ENCODE measurements at regions not wholly inside any gene's neighbourhood (a gene's known extent, or its start where the extent isn't known, plus 50 kb on each side); places are given as distances from the start of the nearest gene placed in this dataset.

- TF ChIP-seq CTCF (conservative IDR thresholded peaks at IDR 0.05; ENCODE audit: low read depth in 2 of 2) (no peak), EZH2phosphoT487 (IDR thresholded peaks at IDR 0.05; ENCODE audit: unreplicated experiment) (no peak), ETS1 (IDR thresholded peaks at IDR 0.05) (no peak), CREB1 (CRISPR knock-in tag; IDR thresholded peaks at IDR 0.05; ENCODE audit: low read depth) (no peak), REST (IDR thresholded peaks at IDR 0.05; ENCODE audit: unreplicated experiment) (no peak), JUNB (IDR thresholded peaks at IDR 0.05; ENCODE audit: unreplicated experiment) (no peak), POLR2AphosphoS5 (IDR thresholded peaks at IDR 0.05; ENCODE audit: low read depth) (no peak), EZH2 (IDR thresholded peaks at IDR 0.05; ENCODE audit: low read depth, unreplicated experiment) (no peak), STAT1 (IDR thresholded peaks at IDR 0.05; ENCODE audit: unreplicated experiment) (no peak), ZNF114 (CRISPR knock-in tag; IDR thresholded peaks at IDR 0.05) (no peak), ZNF331 (CRISPR knock-in tag; IDR thresholded peaks at IDR 0.05; ENCODE audit: low read depth) (no peak), ZNF462 (CRISPR knock-in tag; IDR thresholded peaks at IDR 0.05) (no peak), NANOG (IDR thresholded peaks at IDR 0.05; ENCODE audit: borderline replicate concordance) (no peak)
Observed at GRCh38 chr13:38012096-38012495, 142.5 kb upstream of the TRPC4 start.
